CD8-positive, alpha-beta memory T cell (primary cell): ENCODE measurements at regions not wholly inside any gene's neighbourhood (a gene's known extent, or its start where the extent isn't known, plus 50 kb on each side); places are given as distances from the start of the nearest gene placed in this dataset.

ENCODE experiments used
- CTCF ChIA-PET: fragments of 350-600 bp; sonication (Branson Sonifier 250); formaldehyde crosslinking; loops from one replicate; lab custom pipeline; 2021; ENCODE audit warnings: antibody characterized with exemption; lab: Charles Lee
- POLR2A ChIA-PET: fragments of 350-600 bp; sonication (Branson Sonifier 250); formaldehyde crosslinking; loops from one replicate; lab custom pipeline; 2021; ENCODE audit warnings: antibody characterized with exemption; lab: Charles Lee
- DNase-seq, 5 donors: peaks; one replicate each; pipeline versions ENCODE4 v3.0.0 to v3.0.0-alpha.2; 2020 to 2022; ENCODE audit warnings: mixed read lengths in 1 of 5
- H3K27ac ChIP-seq: one replicate; pipeline ENCODE4 v1.7.0; 2013; ENCODE audit warnings: low read depth, mild to moderate bottlenecking, low read length, moderate library complexity
- H3K27me3 ChIP-seq: 2 replicates; pipeline ENCODE4 v1.7.0; 2013; ENCODE audit warnings: low read length, mild to moderate bottlenecking; ENCODE audit not compliant: insufficient read depth, poor library complexity, severe bottlenecking
- H3K36me3 ChIP-seq: 2 replicates; pipeline ENCODE4 v1.7.0; 2013; ENCODE audit warnings: mild to moderate bottlenecking, low read length, moderate library complexity; ENCODE audit not compliant: insufficient read depth
- H3K4me1 ChIP-seq: 2 replicates; pipeline ENCODE4 v1.7.0; 2013; ENCODE audit warnings: mild to moderate bottlenecking, low read length, moderate library complexity; ENCODE audit not compliant: insufficient read depth
- H3K4me3 ChIP-seq: 2 replicates; pipeline ENCODE4 v1.7.0; 2013; ENCODE audit warnings: mild to moderate bottlenecking, low read length
- H3K9me3 ChIP-seq: 2 replicates; pipeline ENCODE4 v1.7.0; 2013; ENCODE audit warnings: mild to moderate bottlenecking, low read length
- H3K27ac Mint-ChIP-seq, 8 donors: one replicate each; pipeline ENCODE4 v1.8.0; 2020 to 2021; ENCODE audit warnings: mixed read lengths in 8 of 8, mild to moderate bottlenecking in 6 of 8, inconsistent platforms in 3 of 8, moderate library complexity in 3 of 8
- H3K27me3 Mint-ChIP-seq, 2 donors: one replicate each; pipeline ENCODE4 v1.8.0; 2020 to 2021; ENCODE audit warnings: mixed read lengths in 2 of 2, mild to moderate bottlenecking in 1 of 2, moderate library complexity in 1 of 2
- H3K36me3 Mint-ChIP-seq, 3 donors: one replicate each; pipeline ENCODE4 v1.8.0; 2020 to 2021; ENCODE audit warnings: mixed read lengths in 3 of 3, inconsistent platforms in 1 of 3, mild to moderate bottlenecking in 1 of 3
- H3K4me1 Mint-ChIP-seq, 3 donors: one replicate each; pipeline ENCODE4 v1.8.0; 2020 to 2021; ENCODE audit warnings: mixed read lengths in 3 of 3, inconsistent platforms in 1 of 3, mild to moderate bottlenecking in 1 of 3
- H3K4me3 Mint-ChIP-seq, 7 donors: one replicate each; pipeline ENCODE4 v1.8.0; 2020 to 2021; ENCODE audit warnings: mixed read lengths in 7 of 7, mild to moderate bottlenecking in 6 of 7, moderate library complexity in 4 of 7, inconsistent platforms in 2 of 7
- H3K9me3 Mint-ChIP-seq, 5 donors: one replicate each; pipeline ENCODE4 v1.8.0; 2020 to 2022; ENCODE audit warnings: mixed read lengths in 5 of 5, mild to moderate bottlenecking in 3 of 5, moderate library complexity in 2 of 5, inconsistent platforms in 1 of 5

GRCh38 chr2:215693999-215694580 lies 258.2 kb upstream of the FN1 start:
- Histone ChIP-seq H3K9me3 (no peaks in the 10 kb centered on the region), H3K4me3 (no peak overlapping the region), H3K27ac (no peak overlapping the region), H3K36me3 (no peaks in the 10 kb centered on the region), H3K4me1 (no peaks in the 10 kb centered on the region), H3K27me3 (no peaks in the 10 kb centered on the region)
- CTCF ChIA-PET = interaction anchor here (1.2 kb wide), 1 partner anchor 13 kb away, joined by 3 read pairs; no protein-coding TSS in a partner anchor
- Mint-ChIP-seq H3K36me3 (no peaks in the 10 kb centered on the region), H3K27me3 (peaks cover 5 to 12% of the 10 kb centered on the region in 2 donors), H3K4me3 (no peak overlapping the region), H3K9me3 (peaks cover 0 to 2% (median 0%) of the 10 kb centered on the region in 5 donors), H3K27ac (no peak overlapping the region), H3K4me1 (no peaks in the 10 kb centered on the region)
- DNase-seq = no peak
- POLR2A ChIA-PET = no interaction called here

- H3K4me3 ChIP-seq = no peak overlapping the region
- no peak overlapping the region for H3K27ac ChIP-seq
- no peak overlapping the region for H3K27ac Mint-ChIP-seq
- no peaks in the 10 kb centered on the region for H3K36me3 Mint-ChIP-seq
- no peaks in the 10 kb centered on the region for H3K4me1 ChIP-seq
- ChIA-PET POLR2A (no interaction called here), CTCF (interaction anchor here (1.2 kb wide), 1 partner anchor 12 kb away, joined by 3 read pairs; no protein-coding TSS in a partner anchor)
- H3K4me3 Mint-ChIP-seq = no peak overlapping the region
- H3K4me1 Mint-ChIP-seq = no peaks in the 10 kb centered on the region
- H3K27me3 ChIP-seq = no peaks in the 10 kb centered on the region
- peaks cover 0 to 2% (median 0%) of the 10 kb centered on the region in 5 donors for H3K9me3 Mint-ChIP-seq
- peaks cover 5 to 12% of the 10 kb centered on the region in 2 donors for H3K27me3 Mint-ChIP-seq
- no peaks in the 10 kb centered on the region for H3K36me3 ChIP-seq
- no peaks in the 10 kb centered on the region for H3K9me3 ChIP-seq
- DNase-seq = no peak
Observed at GRCh38 chr2:215693193-215693998, 257.5 kb upstream of the FN1 start.

GRCh38 chr2:215692387-215693079 lies 256.7 kb upstream of the FN1 start:
- Mint-ChIP-seq H3K27me3 (peaks cover 5 to 12% of the 10 kb centered on the region in 2 donors), H3K27ac (no peak overlapping the region), H3K4me3 (no peak overlapping the region), H3K9me3 (peaks cover 0 to 2% (median 0%) of the 10 kb centered on the region in 5 donors), H3K36me3 (no peaks in the 10 kb centered on the region), H3K4me1 (no peaks in the 10 kb centered on the region)
- H3K27ac ChIP-seq = no peak overlapping the region
- no peaks in the 10 kb centered on the region for H3K9me3 ChIP-seq
- no peaks in the 10 kb centered on the region for H3K36me3 ChIP-seq
- ChIA-PET CTCF (interaction anchor here (1.2 kb wide), 1 partner anchor 11 kb away, joined by 3 read pairs; no protein-coding TSS in a partner anchor), POLR2A (no interaction called here)
- DNase-seq = no peak
- H3K4me1 ChIP-seq = no peaks in the 10 kb centered on the region
- H3K27me3 ChIP-seq = no peaks in the 10 kb centered on the region
- no peak overlapping the region for H3K4me3 ChIP-seq

- CTCF ChIA-PET = no interaction called here
- no peaks in the 10 kb centered on the region for H3K4me1 Mint-ChIP-seq
- POLR2A ChIA-PET = no interaction called here
Observed at GRCh38 chr2:215691346-215691745, 255.5 kb upstream of the FN1 start.

GRCh38 chr2:215687149-215688031 lies 251.5 kb upstream of the FN1 start:
- Histone ChIP-seq H3K27ac (no peak overlapping the region), H3K36me3 (no peaks in the 10 kb centered on the region), H3K9me3 (no peaks in the 10 kb centered on the region), H3K4me1 (no peaks in the 10 kb centered on the region), H3K4me3 (no peak overlapping the region), H3K27me3 (no peaks in the 10 kb centered on the region)
- no peak for DNase-seq
- peaks cover 4 to 6% of the 10 kb centered on the region in 2 donors for H3K27me3 Mint-ChIP-seq
- no peak overlapping the region for H3K27ac Mint-ChIP-seq
- CTCF ChIA-PET = no interaction called here
- H3K4me1 Mint-ChIP-seq = peaks cover 0 to under 1% (median 0%) of the 10 kb centered on the region in 3 donors
- H3K36me3 Mint-ChIP-seq = peaks cover 0 to 3% (median 0%) of the 10 kb centered on the region in 3 donors
- peaks cover 0 to 3% (median 0%) of the 10 kb centered on the region in 5 donors for H3K9me3 Mint-ChIP-seq
- POLR2A ChIA-PET = no interaction called here
- H3K4me3 Mint-ChIP-seq = no peak overlapping the region

More at GRCh38 chr2:215691346-215691745, 255.5 kb upstream of the FN1 start:
- no peak for DNase-seq
- H3K27ac Mint-ChIP-seq = no peak overlapping the region
- H3K9me3 Mint-ChIP-seq = peaks cover 0 to 2% (median 0%) of the 10 kb centered on the region in 5 donors
- H3K27me3 Mint-ChIP-seq = peaks cover 9 to 12% of the 10 kb centered on the region in 2 donors
- no peak overlapping the region for H3K4me3 ChIP-seq
- no peaks in the 10 kb centered on the region for H3K27me3 ChIP-seq
- H3K4me3 Mint-ChIP-seq = no peak overlapping the region
- H3K9me3 ChIP-seq = no peaks in the 10 kb centered on the region
- no peaks in the 10 kb centered on the region for H3K4me1 ChIP-seq
- no peaks in the 10 kb centered on the region for H3K36me3 Mint-ChIP-seq
- H3K27ac ChIP-seq = no peak overlapping the region
- no peaks in the 10 kb centered on the region for H3K36me3 ChIP-seq

GRCh38 chr2:215685238-215685990 lies 249.5 kb upstream of the FN1 start:
- H3K36me3 ChIP-seq = no peaks in the 10 kb centered on the region
- H3K9me3 Mint-ChIP-seq = peaks cover 0 to 4% (median 0%) of the 10 kb centered on the region in 5 donors
- no peaks in the 10 kb centered on the region for H3K9me3 ChIP-seq
- H3K4me1 ChIP-seq = peaks cover 16% of the 10 kb centered on the region
- peaks cover 0 to 3% (median 0%) of the 10 kb centered on the region in 3 donors for H3K36me3 Mint-ChIP-seq
- no peaks in the 10 kb centered on the region for H3K27me3 ChIP-seq
- H3K27ac Mint-ChIP-seq = no peak overlapping the region
- ChIA-PET POLR2A (no interaction called here), CTCF (no interaction called here)
- H3K27ac ChIP-seq = no peak overlapping the region
- no peak overlapping the region for H3K4me3 ChIP-seq
- no peak overlapping the region for H3K4me3 Mint-ChIP-seq
- peaks cover 15 to 20% (median 17%) of the 10 kb centered on the region in 3 donors for H3K4me1 Mint-ChIP-seq
- no peak for DNase-seq
- peaks cover 0 to 6% of the 10 kb centered on the region in 2 donors for H3K27me3 Mint-ChIP-seq
